ENCODE measurements at regions not wholly inside any gene's neighbourhood (a gene's known extent, or its start where the extent isn't known, plus 50 kb on each side); places are given as distances from the start of the nearest gene placed in this dataset.

DNA sequence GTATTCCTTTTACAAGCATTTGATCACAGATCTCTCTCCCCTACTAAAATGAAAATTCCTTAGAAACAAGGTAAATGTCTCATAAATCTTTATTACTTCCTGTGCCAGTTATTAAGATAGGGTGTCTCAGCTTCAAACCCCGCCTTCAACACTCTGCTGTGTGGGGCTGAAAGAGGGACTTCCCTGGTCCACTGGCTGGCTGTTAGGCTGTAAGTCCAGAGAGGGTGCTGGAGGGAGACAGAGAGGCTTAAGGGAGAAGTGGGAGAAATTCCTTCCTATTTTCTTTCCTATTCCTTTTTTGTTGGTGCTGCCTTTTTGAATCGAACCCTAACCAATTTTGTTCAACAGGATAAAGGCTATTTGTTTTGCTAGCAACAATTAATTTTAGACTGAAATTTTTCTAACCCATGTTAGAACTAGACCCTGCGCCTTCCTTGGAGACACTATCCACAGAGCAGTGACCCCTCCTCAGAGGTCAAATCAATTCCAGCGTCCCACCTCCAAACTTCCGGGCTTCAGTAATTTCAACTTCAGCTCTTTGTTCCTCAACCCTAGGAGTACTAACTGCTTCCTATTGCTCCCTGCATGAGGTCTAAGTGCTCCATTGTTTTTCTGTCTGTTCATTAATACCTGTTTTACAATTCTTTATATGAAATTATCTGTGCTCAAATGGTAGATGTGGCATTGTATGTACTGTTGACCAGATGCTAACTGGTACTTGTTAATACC is 207.5 kb upstream of the OPRM1 start:
- TF ChIP-seq, protein P1, sequence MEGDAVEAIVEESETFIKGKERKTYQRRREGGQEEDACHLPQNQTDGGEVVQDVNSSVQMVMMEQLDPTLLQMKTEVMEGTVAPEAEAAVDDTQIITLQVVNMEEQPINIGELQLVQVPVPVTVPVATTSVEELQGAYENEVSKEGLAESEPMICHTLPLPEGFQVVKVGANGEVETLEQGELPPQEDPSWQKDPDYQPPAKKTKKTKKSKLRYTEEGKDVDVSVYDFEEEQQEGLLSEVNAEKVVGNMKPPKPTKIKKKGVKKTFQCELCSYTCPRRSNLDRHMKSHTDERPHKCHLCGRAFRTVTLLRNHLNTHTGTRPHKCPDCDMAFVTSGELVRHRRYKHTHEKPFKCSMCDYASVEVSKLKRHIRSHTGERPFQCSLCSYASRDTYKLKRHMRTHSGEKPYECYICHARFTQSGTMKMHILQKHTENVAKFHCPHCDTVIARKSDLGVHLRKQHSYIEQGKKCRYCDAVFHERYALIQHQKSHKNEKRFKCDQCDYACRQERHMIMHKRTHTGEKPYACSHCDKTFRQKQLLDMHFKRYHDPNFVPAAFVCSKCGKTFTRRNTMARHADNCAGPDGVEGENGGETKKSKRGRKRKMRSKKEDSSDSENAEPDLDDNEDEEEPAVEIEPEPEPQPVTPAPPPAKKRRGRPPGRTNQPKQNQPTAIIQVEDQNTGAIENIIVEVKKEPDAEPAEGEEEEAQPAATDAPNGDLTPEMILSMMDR (conservative IDR thresholded peaks at IDR 0.05 in 1 of 2, IDR thresholded peaks at IDR 0.05 in 1 of 2; ENCODE audit: low read depth in 1 of 2, low read length in 2 of 2) = no peak
- TF ChIP-seq EZH2 (IDR thresholded peaks at IDR 0.05; ENCODE audit: low read length, missing control alignments) = no peak

Measured in fibroblast of lung (primary cell).